Suppressor macrophage treated with lipopolysaccharide for 4 hours (primary cell): ENCODE measurements at regions not wholly inside any gene's neighbourhood (a gene's known extent, or its start where the extent isn't known, plus 50 kb on each side); places are given as distances from the start of the nearest gene placed in this dataset.

Experiments
- DNase-seq: peaks from one replicate; pipeline ENCODE4 v3.0.0-alpha.2; 2020

DNA sequence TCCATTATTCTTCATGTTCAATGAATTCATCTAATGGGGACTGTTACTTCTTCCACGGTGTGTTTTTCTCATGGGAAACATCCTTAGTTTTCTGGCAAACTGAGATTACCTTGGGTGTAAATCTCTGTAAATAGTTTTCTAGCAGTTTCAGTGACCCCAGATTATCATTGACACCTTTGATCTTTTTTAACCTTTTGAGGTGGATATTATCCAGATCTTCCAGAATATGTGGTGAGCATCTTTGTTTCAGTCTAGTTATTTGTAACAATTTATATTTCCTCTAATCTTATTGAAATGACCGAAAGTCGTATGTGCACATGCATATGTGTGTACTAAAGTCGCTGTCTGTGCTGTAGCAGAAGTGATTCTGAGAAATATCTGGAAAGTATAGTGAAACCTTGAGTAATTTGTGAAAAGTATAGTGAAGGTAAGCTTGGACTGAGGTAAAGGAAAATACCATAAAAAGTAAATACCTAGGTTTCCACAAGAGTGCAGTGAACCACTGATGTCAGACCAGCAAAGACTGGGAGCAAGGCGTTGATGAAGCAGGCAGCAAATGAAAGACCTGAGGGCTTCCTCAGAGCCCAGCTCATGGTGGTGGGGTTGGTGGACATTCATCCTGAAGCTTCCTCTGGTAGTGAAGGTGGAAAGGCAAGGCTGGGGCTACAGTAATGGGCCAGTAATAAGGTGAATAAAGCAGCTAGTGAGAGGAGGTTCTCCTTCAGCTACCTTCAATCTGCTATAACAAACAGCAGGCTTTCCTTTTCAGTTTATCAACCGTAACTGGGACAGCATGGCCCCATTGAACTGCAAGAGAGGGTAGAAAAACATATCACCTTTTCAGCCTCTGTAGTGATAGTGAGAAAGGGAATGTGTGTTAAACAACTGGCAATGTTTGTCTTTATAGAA lies 480.2 kb upstream of the FBXO33 start:
- DNase-seq: no peak

DNA sequence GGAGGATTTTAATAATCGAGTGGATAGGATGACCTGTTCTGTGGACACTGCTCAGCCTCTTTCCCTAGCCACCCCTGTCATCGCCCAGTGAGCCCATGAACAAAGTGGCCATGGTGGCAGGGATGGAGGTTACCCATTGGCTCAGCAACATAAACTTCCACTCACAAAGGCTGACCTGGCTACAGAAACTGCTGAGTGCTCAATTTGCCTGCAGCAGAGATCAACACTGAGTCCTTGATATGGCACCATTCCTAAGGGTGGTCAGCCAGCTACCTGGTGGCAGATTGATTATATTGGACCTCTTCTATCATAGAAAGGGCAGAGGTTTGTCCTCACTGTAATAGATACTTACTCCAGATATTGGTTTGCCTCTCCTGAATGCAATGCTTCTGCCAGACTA lies 465.4 kb upstream of the FBXO33 start:
- no peak for DNase-seq

DNA sequence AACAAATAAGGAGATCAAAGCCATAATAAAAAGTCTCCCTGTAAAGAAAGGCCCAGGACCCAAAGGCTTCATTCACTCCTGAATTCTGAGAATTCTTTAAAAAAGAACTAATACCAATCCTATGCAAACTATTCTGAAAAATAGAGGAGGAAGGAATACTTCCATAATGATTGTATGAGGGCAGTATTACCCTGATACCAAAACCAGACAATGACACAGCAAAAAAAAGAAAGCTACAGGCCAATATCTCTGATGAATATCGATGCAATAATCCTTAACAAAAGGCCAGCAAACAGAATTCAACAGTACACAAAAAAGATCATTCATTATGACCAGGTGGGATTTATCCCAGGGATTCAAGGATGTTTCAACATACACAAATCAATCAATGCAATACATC lies 457.8 kb upstream of the FBXO33 start:
- DNase-seq: no peak

DNA sequence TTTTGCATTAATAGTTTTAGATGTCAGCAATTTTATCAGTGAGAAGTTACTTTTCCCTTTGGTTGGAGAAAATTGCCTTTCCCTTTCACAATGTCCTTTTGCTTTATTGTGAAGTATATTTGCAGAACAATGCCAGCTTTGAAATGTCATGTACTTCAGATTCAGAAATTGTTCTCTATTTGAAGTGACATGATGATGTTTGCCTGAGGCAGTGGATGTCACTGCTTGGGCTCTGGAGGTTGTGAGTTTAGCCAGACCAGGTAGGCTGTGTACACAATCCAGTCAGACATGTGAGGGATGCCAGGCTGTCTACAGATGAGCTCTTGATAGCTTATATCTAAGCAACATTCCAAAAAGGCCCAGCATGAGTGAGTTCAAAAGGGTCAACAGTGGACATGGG lies 451.9 kb upstream of the FBXO33 start:
- DNase-seq: no peak

DNA sequence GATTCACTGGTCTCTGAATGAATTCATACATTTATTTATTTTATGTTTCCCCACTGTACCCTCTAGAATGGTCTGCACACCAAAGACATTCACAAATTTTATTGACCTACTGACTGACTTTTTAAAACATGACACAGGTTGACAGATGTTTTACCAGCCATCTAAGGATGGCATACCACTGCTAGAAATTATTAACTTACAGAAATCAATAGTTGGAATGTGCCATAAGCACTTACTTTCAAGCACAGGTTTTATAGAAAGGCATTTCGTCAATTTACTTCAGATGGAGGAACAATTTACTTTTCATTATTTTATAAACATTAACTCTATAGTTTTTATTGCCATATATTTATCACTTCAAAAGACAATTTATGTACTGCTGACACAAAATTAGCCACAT lies 448.7 kb upstream of the FBXO33 start:
- no peak for DNase-seq

GRCh38 chr14:39880106-39880695 lies 448.0 kb upstream of the FBXO33 start:
- no peak for DNase-seq

DNA sequence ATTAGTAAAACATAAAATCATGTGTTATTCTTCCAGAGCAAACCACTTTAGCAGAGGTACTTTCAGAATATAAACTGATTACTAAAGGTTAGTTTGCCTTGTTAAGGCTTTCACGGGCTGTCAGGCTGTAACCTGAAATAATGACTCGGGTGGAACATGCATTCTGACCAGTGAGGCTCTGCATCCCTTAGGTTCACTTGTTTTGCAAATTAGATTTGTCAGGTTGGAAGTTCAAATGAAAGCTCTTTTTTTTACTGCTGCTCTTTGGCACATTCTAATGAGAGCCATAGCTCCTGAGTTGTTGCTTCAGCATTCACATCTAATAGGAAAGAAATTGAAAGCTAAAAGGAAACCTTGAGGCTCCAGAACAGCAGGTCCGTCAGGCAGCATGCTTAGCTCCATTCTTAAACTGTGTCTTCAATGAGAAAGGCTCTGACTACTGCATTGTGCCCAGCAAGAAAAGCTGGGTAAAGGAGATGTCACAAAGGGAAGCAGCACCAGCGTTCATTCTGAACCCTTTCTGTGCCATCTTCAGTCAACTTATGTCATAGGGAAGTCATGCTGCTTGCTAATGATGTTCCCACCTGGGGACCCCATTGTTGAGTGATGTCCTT lies 445.5 kb upstream of the FBXO33 start:
- DNase-seq: no peak

DNA sequence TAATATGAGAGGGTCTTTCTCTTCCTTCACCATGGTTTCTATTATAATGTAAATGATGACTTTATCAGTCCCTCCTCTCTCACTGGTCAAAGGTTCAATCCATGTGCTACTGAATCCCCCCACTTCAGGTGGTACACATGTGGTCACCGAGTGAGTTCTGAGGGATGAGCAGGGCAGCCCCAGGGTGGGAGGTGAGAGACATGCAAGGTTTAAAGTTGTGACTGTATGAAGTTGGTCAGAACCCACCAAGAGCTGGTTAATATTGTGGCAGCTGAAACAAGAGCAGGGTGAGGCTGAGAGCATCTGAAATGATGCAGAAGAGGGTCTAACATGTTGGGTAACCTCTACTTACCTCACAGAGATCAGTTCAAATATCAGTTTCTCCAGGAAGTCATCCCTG lies 444.7 kb upstream of the FBXO33 start:
- no peak for DNase-seq

DNA sequence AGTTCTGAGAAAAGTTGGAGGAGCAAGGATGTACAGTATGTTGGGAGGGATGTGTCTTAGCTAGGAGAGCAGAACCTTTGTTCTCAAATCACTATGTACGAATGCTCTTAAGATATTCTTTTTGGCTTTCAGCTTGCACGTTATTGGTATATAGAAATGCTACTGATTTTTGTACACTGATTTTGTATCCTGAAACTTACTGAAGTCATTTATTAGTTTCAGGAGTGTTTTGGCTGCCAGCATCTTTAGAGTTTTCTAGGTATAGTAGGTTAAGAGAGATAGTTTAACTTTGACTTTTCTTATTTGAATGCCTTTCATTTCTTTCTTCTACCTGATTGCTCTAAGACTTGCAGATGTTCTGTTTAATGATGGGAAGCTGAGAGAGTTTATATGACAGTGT lies 442.8 kb upstream of the FBXO33 start:
- DNase-seq: no peak

- no peak for DNase-seq
Observed at GRCh38 chr14:39873791-39874190, 441.6 kb upstream of the FBXO33 start.

DNA sequence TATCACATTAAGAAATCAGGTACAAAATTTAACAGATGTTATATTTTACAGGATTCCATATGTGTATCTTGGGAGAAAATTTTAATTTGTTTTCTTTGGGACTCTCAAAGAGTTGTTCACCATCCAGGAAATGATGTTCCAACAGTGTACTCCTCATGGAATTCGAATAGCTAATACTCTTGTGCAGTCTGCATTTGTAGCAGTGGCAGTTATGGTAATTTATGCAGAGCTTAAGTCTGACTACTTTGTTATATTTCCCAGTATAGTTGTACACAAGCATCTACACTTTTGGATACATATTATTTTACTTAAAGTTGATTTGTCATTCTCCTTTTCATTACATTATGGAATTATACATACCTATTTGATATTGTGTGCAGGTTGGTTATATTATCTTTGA lies 436.7 kb upstream of the FBXO33 start:
- no peak for DNase-seq

- DNase-seq: no peak
Observed at GRCh38 chr14:39868251-39868650, 436.0 kb upstream of the FBXO33 start.

DNA sequence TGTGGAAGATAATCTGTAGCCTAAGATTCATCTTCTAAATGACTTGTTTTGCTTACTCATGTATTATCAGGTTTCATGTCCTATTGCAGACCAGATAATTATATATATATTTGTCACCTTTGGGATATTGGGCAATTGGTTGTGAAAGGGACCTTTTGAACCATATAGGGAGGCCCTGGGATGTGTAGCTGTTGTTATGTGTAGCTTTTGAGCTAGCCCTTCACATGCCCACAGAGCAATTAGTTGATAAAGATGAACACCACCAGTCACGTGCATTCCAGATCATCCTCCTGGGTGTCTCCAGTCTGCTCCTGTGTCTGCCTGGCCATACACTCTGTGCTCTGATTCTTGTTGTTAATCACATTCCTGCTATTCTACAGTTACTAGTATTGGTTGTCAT lies 431.2 kb upstream of the FBXO33 start:
- DNase-seq: no peak

GRCh38 chr14:39861696-39862095 lies 429.5 kb upstream of the FBXO33 start:
- no peak for DNase-seq

DNA sequence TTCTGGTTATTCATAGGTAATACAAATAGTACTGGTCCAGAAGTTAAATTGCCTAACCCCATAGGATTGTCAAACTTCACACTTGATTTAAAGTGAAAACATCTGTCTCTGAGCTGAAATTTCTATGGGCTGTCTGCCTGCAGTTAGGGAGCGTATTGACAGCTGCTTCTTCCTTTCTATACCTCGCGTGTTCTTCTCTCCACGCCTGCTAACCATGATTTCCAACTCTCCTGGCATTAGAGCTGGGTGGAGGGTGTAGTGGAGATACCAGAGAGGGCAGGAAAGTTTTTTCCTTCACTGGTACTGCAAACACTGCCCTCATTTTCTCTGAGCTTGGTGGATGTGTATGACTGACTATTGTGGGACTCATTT lies 429.0 kb upstream of the FBXO33 start:
- DNase-seq: no peak

GRCh38 chr14:39860596-39861228 lies 428.5 kb upstream of the FBXO33 start:
- DNase-seq: no peak

- no peak for DNase-seq
Observed at GRCh38 chr14:39859314-39859713, 427.1 kb upstream of the FBXO33 start.

DNA sequence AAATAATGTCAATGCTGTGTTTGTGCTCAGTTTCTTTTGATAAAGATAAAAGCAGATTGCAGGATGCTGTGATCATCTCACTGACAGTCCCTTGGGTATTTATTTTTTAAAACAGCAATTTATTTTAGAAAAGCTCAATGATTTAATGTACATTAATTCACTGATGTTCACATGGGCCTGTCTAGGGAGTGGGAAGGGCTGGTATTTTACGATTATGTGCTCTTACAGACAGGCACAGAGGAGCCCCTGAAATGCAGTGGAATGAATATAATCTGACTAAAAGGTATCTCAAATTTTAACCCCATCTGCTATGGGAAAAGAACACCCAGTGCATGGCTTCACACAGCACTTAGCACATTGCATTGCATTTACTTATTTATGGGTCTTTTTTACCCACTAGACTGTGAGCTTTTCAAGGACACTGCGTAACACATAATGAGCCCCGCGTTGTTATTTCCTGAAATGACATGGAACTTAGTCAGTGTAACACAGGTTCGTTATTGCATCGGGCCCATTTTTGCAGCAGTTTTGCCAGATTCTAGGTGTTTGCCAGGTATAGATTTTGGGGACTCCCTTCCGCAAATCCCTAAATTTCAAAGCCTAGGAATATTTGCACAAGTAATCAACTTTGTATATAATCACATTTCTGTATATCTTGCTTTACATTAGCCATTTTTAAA lies 425.3 kb upstream of the FBXO33 start:
- DNase-seq: no peak

DNA sequence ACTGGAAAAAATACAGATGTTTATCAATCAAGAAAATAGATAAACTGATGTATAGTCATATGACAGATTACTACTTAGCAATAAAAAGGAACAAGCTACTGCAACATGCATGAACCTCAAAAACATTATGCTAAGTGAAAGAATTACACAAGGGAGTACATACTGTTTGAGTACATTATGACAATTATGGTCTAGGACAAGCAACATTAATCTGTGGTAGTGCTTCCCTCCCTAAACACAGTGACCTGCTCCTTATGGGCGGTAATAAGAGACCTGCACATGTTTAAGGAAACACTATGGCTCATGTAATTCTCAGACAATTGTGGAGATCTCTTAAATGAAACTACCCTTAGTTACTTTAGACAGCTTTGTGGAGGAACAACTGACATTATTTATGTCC lies 421.2 kb upstream of the FBXO33 start:
- DNase-seq: no peak

DNA sequence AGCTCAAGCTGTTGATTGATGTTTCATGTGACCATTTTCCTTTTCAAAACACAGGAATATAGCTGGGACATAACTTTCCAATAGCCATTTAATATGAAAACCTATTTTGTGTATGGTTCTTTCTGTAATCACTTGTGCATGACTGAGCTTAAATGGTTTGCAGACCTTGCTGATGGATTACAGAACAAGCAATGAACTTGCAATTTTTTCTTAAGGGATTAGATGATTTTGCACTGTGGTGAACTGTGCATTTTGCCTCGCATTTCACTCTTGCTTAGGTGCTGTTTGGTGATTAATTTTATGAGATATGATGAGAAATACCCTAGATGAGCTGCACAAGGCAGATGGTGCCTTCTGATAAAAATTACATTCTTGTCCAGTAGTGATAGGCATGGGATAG lies 419.0 kb upstream of the FBXO33 start:
- DNase-seq: no peak

DNA sequence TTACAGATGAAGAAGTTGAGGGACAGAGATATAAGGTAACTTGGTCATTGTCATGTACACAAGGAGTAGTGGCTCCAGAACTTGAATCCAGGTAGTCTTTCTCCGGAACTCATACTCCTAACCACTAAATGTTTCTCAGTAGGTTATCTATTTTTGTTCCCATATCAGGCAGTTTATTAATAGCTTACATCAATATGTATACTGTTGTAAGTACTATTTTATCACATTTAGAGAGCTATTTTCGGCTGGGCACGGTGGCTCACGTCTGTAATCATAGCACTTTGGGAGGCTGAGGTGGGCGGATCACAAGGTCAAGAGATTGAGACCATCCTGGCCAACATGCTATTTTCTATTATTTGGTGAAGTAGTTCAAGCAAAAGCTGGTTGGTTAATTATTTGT lies 415.6 kb upstream of the FBXO33 start:
- no peak for DNase-seq

DNA sequence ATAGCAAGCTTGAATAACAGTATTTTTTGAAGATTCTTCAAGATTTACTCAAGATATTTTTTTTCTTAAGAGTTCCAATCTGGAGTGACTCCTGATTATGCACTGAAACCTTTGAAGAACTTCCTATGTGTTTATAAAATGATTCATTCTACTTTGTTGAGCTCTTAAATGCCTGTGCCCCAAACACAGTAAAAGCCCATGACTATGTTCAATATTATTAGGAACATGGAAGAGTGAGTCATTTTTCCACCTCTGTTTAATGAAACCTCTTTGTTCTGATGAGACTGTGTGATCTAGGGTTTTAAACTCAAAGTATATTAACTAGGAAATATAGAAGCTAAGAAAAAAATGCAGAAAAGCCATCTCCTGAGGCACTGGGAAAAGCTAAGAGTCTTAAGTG lies 415.0 kb upstream of the FBXO33 start:
- no peak for DNase-seq

DNA sequence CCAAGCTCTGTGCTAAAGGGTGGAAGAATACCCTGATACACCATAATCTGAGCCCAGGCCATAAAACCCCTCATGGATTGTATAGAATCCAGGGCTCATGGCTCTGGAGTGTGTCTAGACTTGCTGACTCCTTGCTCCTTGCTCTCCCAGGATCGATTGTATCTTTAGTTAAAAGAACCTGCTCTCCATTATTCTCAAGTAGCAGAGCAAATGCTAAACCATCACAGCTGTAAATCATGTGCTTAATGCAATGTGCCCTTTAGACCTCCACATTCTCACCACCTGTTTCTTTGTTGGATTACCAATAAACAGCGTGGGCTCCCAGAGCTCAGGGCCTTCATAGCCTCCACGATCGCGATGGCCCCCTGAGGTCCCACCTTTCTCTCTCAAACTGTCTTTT lies 411.6 kb upstream of the FBXO33 start:
- no peak for DNase-seq
